Neural cell (in vitro differentiated cells): ENCODE measurements at regions not wholly inside any gene's neighbourhood (a gene's known extent, or its start where the extent isn't known, plus 50 kb on each side); places are given as distances from the start of the nearest gene placed in this dataset.

Source experiments
- H2AFZ ChIP-seq: fragments of 200-600, 300-800 bp; sonication (generic), shearing (Covaris generic); 2 replicates; pipeline ENCODE4 v1.6.0; 2014; ENCODE audit warnings: low read depth, mild to moderate bottlenecking, antibody characterized with exemption, low read length, moderate library complexity
- H3F3A ChIP-seq: fragments of 200-600 bp; shearing (Covaris generic); 2 replicates; pipeline ENCODE4 v1.6.1; 2016; ENCODE audit warnings: mild to moderate bottlenecking, moderate library complexity, mixed read lengths, antibody characterized with exemption, low read length; ENCODE audit not compliant: insufficient read depth, poor library complexity, severe bottlenecking
- H3K27ac ChIP-seq: fragments of 200-600, 300-800 bp; sonication (generic), shearing (Covaris generic); 2 replicates; pipeline ENCODE4 v1.5.1; 2014; ENCODE audit warnings: mild to moderate bottlenecking, low read length, moderate library complexity
- H3K27me3 ChIP-seq: fragments of 300-800, 200-600 bp; sonication (generic), shearing (Covaris generic); 2 replicates; pipeline ENCODE4 v1.6.0; 2014; ENCODE audit warnings: mild to moderate bottlenecking, low read depth, low read length, moderate library complexity; ENCODE audit not compliant: insufficient read depth
- H3K36me3 ChIP-seq: fragments of 300-800, 200-600 bp; sonication (generic), shearing (Covaris generic); 2 replicates; pipeline ENCODE4 v1.5.1; 2014; ENCODE audit warnings: mild to moderate bottlenecking, antibody characterized with exemption, low read length, moderate library complexity; ENCODE audit not compliant: insufficient read depth
- H3K4me2 ChIP-seq: fragments of 300-800, 200-600 bp; sonication (generic), shearing (Covaris generic); 2 replicates; pipeline ENCODE4 v1.6.0; 2014; ENCODE audit warnings: mild to moderate bottlenecking, low read length
- H3K4me3 ChIP-seq: fragments of 300-800, 200-600 bp; sonication (generic), shearing (Covaris generic); 2 replicates; pipeline ENCODE4 v1.5.1; 2014; ENCODE audit warnings: mild to moderate bottlenecking, low read length, moderate library complexity
- H3K79me2 ChIP-seq: fragments of 200-600 bp; shearing (Covaris generic); replicated peaks from 2 replicates; pipeline ENCODE4 v1.6.0; 2014; ENCODE audit warnings: mild to moderate bottlenecking, low read length, moderate library complexity; ENCODE audit not compliant: insufficient read depth
- H3K9ac ChIP-seq: fragments of 300-800, 200-600 bp; sonication (generic), shearing (Covaris generic); 2 replicates; pipeline ENCODE4 v1.6.1; 2016; ENCODE audit warnings: mild to moderate bottlenecking, low read length, mixed read lengths
- H3K9me2 ChIP-seq: fragments of 200-600 bp; shearing (Covaris generic); 2 replicates; pipeline ENCODE4 v1.6.1; 2016; ENCODE audit warnings: mild to moderate bottlenecking, low read length, mixed read lengths; ENCODE audit not compliant: insufficient read depth
- H3K9me3 ChIP-seq: fragments of 200-600, 300-800 bp; sonication (generic), shearing (Covaris generic); 2 replicates; pipeline ENCODE4 v1.6.1; 2016; ENCODE audit warnings: mild to moderate bottlenecking, mixed run types, low read length, moderate library complexity, mixed read lengths
- H4K20me1 ChIP-seq: fragments of 200-600 bp; shearing (Covaris generic); 2 replicates; pipeline ENCODE4 v1.6.1; 2016; ENCODE audit warnings: mild to moderate bottlenecking, mixed run types; ENCODE audit not compliant: insufficient read depth
- CTCF ChIP-seq: fragments of 450-650 bp; IDR thresholded peaks from 2 replicates; pipeline ENCODE4 v1.5.1; 2014; ENCODE audit warnings: antibody characterized with exemption, mild to moderate bottlenecking, moderate library complexity; ENCODE audit not compliant: poor library complexity, severe bottlenecking
- EP300 ChIP-seq: fragments of 450-650 bp; conservative IDR thresholded peaks from 2 replicates; pipeline ENCODE4 v1.6.1; 2014; ENCODE audit warnings: antibody characterized with exemption, mild to moderate bottlenecking, moderate library complexity; ENCODE audit not compliant: poor library complexity, severe bottlenecking
- EZH2 ChIP-seq: fragments of 200-600, 300-800 bp; shearing (Covaris generic), sonication (generic); IDR thresholded peaks from 2 replicates; pipeline ENCODE4 v1.6.1; 2014; ENCODE audit warnings: antibody characterized with exemption, low read length, borderline replicate concordance, mild to moderate bottlenecking; ENCODE audit not compliant: insufficient read depth, poor library complexity, severe bottlenecking
- MXI1 ChIP-seq: fragments of 450-650 bp; conservative IDR thresholded peaks from 2 replicates; pipeline ENCODE4 v1.6.1; 2014; ENCODE audit warnings: antibody characterized with exemption, mild to moderate bottlenecking; ENCODE audit not compliant: poor library complexity, severe bottlenecking
- POLR2AphosphoS5 ChIP-seq: IDR thresholded peaks from 2 replicates; pipeline ENCODE4 v1.6.1; 2012
- RAD21 ChIP-seq: fragments of 450-650 bp; conservative IDR thresholded peaks from 2 replicates; pipeline ENCODE4 v1.6.1; 2014; ENCODE audit warnings: antibody characterized with exemption, mild to moderate bottlenecking, moderate library complexity
- REST ChIP-seq: IDR thresholded peaks from 2 replicates; pipeline ENCODE4 v1.6.1; 2012; ENCODE audit warnings: borderline replicate concordance
- SMC3 ChIP-seq: fragments of 450-650 bp; conservative IDR thresholded peaks from 2 replicates; pipeline ENCODE4 v1.6.1; 2014; ENCODE audit warnings: antibody characterized with exemption, mild to moderate bottlenecking, moderate library complexity; ENCODE audit not compliant: poor library complexity
- TAF1 ChIP-seq: IDR thresholded peaks from 2 replicates; pipeline ENCODE4 v1.6.1; 2012; ENCODE audit warnings: low read depth

- no peak overlapping the region for H3K4me2 ChIP-seq
- no peaks in the 10 kb centered on the region for H4K20me1 ChIP-seq
- no peak overlapping the region for H2AFZ ChIP-seq
- H3K27me3 ChIP-seq = no peaks in the 10 kb centered on the region
- TF ChIP-seq TAF1 = no peak
- TF ChIP-seq SMC3 = no peak
- no peak for TF ChIP-seq REST
- TF ChIP-seq RAD21 = no peak
- no peak for TF ChIP-seq MXI1
- TF ChIP-seq POLR2AphosphoS5 = no peak
- no peaks in the 10 kb centered on the region for H3K36me3 ChIP-seq
- no peaks in the 10 kb centered on the region for H3K9me2 ChIP-seq
- no peak overlapping the region for H3K4me3 ChIP-seq
- no peak overlapping the region for H3K27ac ChIP-seq
- no peaks in the 10 kb centered on the region for H3F3A ChIP-seq
- H3K9me3 ChIP-seq = no peaks in the 10 kb centered on the region
- H3K79me2 ChIP-seq = no peaks in the 10 kb centered on the region
- no peak overlapping the region for H3K9ac ChIP-seq
These were observed 92.7 kb upstream of the TNC start for GRCh38 chr9:115210699-115211098.

DNA sequence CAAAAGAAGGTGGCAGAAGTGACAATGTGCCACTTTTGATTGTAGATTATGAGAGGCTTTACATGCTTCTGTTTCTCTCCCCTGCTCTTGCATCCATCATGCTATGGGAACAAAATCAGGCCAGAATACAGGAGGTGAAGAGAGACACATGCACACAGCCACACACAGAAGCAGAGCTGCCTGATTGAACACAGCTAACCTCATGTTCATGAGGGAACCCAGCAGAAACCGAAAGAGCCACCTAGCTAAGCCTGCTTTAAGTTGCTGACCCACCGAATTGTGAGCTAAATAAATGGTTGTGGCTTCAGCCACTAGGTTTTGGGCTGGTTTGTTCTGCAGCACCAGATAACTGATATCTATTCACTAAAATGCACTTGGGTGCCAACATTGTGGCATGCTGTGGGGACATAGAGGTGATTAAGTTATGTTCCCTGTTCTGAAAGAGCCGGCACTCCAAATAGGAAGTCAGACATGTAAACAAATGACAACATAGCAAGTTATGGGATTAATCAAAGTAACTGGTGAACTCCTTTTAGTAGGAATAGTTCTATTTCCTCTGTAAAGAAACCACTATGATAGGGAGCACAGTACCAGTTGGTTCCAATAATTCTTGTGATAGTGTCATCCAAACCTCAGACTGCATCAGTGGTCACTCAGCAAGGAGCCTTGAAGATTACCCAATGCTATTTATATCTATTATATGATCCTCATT, 93.6 kb upstream of the TNC start:
- H3K9ac ChIP-seq = no peak overlapping the region

More for the DNA sequence above, 93.6 kb upstream of the TNC start:
- H3K36me3 ChIP-seq = no peaks in the 10 kb centered on the region
- H3F3A ChIP-seq = no peaks in the 10 kb centered on the region
- H2AFZ ChIP-seq = no peak overlapping the region
- H3K27ac ChIP-seq = no peak overlapping the region
- no peak overlapping the region for H3K4me2 ChIP-seq
- no peaks in the 10 kb centered on the region for H3K9me3 ChIP-seq
- no peaks in the 10 kb centered on the region for H3K27me3 ChIP-seq
- no peak overlapping the region for H3K4me3 ChIP-seq
- no peaks in the 10 kb centered on the region for H3K9me2 ChIP-seq
- no peaks in the 10 kb centered on the region for H4K20me1 ChIP-seq
- no peak for TF ChIP-seq RAD21
- no peak for TF ChIP-seq SMC3
- no peak for TF ChIP-seq POLR2AphosphoS5
- TF ChIP-seq REST = no peak
- no peak for TF ChIP-seq CTCF
- no peak for TF ChIP-seq TAF1
- TF ChIP-seq EZH2 = no peak
- TF ChIP-seq EP300 = no peak
- TF ChIP-seq MXI1 = no peak
- H3K79me2 ChIP-seq = no peaks in the 10 kb centered on the region
